Loucy (cell line): ENCODE measurements at regions not wholly inside any gene's neighbourhood (a gene's known extent, or its start where the extent isn't known, plus 50 kb on each side); places are given as distances from the start of the nearest gene placed in this dataset.
"Not testable (repeated sequence)": the region's sequence is repeated elsewhere in the genome, so short reads cannot be mapped to it uniquely, and the experiment has no call there.

Experiments
- H2AFZ ChIP-seq: fragments of 200-600 bp; sonication (generic); 2 replicates; pipeline ENCODE4 v1.6.0; 2016; ENCODE audit warnings: antibody characterized with exemption, mild to moderate bottlenecking, low read length, moderate library complexity
- H3F3A ChIP-seq: fragments of 200-600 bp; 2 replicates; pipeline ENCODE4 v1.6.0; 2016; ENCODE audit warnings: antibody characterized with exemption, low read depth, mild to moderate bottlenecking
- H3K27me3 ChIP-seq: fragments of 200-600 bp; sonication (generic); 2 replicates; pipeline ENCODE4 v1.6.1; 2014; ENCODE audit warnings: low read length, mild to moderate bottlenecking; ENCODE audit not compliant: insufficient read depth, poor library complexity, severe bottlenecking
- H3K36me3 ChIP-seq: fragments of 200-600 bp; sonication (generic); 2 replicates; pipeline ENCODE4 v1.6.1; 2016; ENCODE audit warnings: low read length; ENCODE audit not compliant: insufficient read depth
- H3K4me1 ChIP-seq: fragments of 200-600 bp; sonication (generic); 2 replicates; pipeline ENCODE4 v1.5.1; 2014; ENCODE audit warnings: low read length, mild to moderate bottlenecking; ENCODE audit not compliant: insufficient read depth, poor library complexity, severe bottlenecking
- H3K4me2 ChIP-seq: fragments of 200-600 bp; sonication (generic); 2 replicates; pipeline ENCODE4 v1.6.0; 2014; ENCODE audit warnings: antibody characterized with exemption, low read length, low read depth, mild to moderate bottlenecking; ENCODE audit not compliant: poor library complexity, severe bottlenecking
- H3K4me3 ChIP-seq: fragments of 200-600 bp; sonication (generic); 2 replicates; pipeline ENCODE4 v1.5.1; 2014; ENCODE audit warnings: low read length, mild to moderate bottlenecking, mixed read lengths; ENCODE audit not compliant: poor library complexity, severe bottlenecking
- H3K79me2 ChIP-seq: fragments of 200-600 bp; sonication (generic); 2 replicates; pipeline ENCODE4 v1.6.1; 2014; ENCODE audit warnings: low read length; ENCODE audit not compliant: insufficient read depth
- H3K9ac ChIP-seq: fragments of 200-600 bp; sonication (generic); 2 replicates; pipeline ENCODE4 v1.6.0; 2014; ENCODE audit warnings: mild to moderate bottlenecking, low read depth, low read length, moderate library complexity; ENCODE audit not compliant: poor library complexity, severe bottlenecking
- H3K9me2 ChIP-seq: fragments of 200-600 bp; sonication (generic); replicated peaks from 2 replicates; pipeline ENCODE4 v1.6.1; 2016; ENCODE audit warnings: low read depth, low read length, mixed read lengths
- H3K9me3 ChIP-seq: fragments of 200-600 bp; sonication (generic); 2 replicates; pipeline ENCODE4 v1.6.1; 2014; ENCODE audit warnings: mild to moderate bottlenecking, antibody characterized with exemption, low read length, low read depth; ENCODE audit not compliant: insufficient read depth
- H4K20me1 ChIP-seq: fragments of 200-600 bp; sonication (generic); 2 replicates; pipeline ENCODE4 v1.6.0; 2014; ENCODE audit warnings: antibody characterized with exemption, low read length, mild to moderate bottlenecking; ENCODE audit not compliant: insufficient read depth, poor library complexity, severe bottlenecking
- EZH2phosphoT487 ChIP-seq: fragments of 200-600 bp; IDR thresholded peaks from 2 replicates; pipeline ENCODE4 v1.6.1; 2018; ENCODE audit warnings: antibody characterized with exemption, mild to moderate bottlenecking, moderate library complexity, borderline replicate concordance
- TF ChIP-seq, protein P1 (sequence below): fragments of 200-600 bp; sonication (generic); conservative IDR thresholded peaks from 2 replicates; pipeline ENCODE4 v1.5.1; 2014; ENCODE audit warnings: mild to moderate bottlenecking, antibody characterized with exemption, low read length

DNA sequence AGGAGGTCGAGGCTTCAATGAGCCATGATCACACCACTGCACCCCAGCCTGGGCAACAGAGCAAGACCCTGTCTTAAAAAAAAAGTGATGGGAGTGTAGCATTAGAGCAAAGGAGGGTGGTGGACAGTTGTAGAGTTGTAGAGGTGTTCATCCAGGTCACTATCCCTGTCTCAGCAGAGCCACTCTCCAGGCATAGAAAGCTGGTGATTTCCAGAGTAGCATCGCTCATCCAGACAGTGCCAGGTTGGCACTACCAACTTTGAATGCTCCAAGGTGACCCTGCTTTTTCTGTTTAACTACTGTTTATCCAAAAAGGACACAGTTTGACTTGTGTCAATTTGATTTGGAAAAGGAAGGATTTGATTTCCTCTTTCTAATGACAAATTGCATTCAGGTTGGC is 147.3 kb downstream of the USP46 start:
- Histone ChIP-seq H3K79me2 (no peaks in the 10 kb centered on the region), H3F3A (no peaks in the 10 kb centered on the region), H3K4me3 (no peak overlapping the region), H2AFZ (no peak overlapping the region), H3K4me2 (no peak overlapping the region), H3K9ac (no peak overlapping the region), H3K27me3 (no peaks in the 10 kb centered on the region), H3K4me1 (peaks cover 23% of the 10 kb centered on the region), H4K20me1 (no peaks in the 10 kb centered on the region), H3K9me3 (no peaks in the 10 kb centered on the region; the same call in 1 of the 2 replicates), H3K36me3 (no peaks in the 10 kb centered on the region), H3K9me2 (no peaks in the 10 kb centered on the region)
- TF ChIP-seq, protein P1, sequence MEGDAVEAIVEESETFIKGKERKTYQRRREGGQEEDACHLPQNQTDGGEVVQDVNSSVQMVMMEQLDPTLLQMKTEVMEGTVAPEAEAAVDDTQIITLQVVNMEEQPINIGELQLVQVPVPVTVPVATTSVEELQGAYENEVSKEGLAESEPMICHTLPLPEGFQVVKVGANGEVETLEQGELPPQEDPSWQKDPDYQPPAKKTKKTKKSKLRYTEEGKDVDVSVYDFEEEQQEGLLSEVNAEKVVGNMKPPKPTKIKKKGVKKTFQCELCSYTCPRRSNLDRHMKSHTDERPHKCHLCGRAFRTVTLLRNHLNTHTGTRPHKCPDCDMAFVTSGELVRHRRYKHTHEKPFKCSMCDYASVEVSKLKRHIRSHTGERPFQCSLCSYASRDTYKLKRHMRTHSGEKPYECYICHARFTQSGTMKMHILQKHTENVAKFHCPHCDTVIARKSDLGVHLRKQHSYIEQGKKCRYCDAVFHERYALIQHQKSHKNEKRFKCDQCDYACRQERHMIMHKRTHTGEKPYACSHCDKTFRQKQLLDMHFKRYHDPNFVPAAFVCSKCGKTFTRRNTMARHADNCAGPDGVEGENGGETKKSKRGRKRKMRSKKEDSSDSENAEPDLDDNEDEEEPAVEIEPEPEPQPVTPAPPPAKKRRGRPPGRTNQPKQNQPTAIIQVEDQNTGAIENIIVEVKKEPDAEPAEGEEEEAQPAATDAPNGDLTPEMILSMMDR: no peak
- TF ChIP-seq EZH2phosphoT487: no peak

DNA sequence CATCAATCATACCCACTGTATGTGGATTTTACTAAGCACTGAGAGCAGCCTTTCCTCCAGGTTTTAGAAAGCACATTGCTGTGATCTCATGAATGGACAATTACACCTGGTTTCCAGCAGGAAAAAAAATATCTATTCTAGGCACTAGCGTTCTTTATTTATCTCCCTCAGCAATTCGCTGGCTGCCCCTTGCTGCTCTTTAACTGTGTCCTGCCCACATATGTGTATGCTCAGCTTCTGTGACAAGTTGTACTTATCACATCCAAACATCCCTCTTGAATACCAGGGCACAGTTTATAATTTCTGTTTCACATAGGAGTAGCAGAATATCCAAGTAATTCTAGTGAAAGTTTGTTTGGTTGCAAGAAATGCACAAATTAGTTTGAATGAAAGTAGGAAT is 146.8 kb downstream of the USP46 start:
- H3K27me3 ChIP-seq: no peaks in the 10 kb centered on the region
- H4K20me1 ChIP-seq: no peaks in the 10 kb centered on the region
- H3K79me2 ChIP-seq: no peaks in the 10 kb centered on the region
- no peak overlapping the region for H2AFZ ChIP-seq
- H3K4me2 ChIP-seq: no peak overlapping the region
- no peak for TF ChIP-seq EZH2phosphoT487
- TF ChIP-seq, protein P1: no peak
- H3K9me2 ChIP-seq: no peaks in the 10 kb centered on the region
- H3F3A ChIP-seq: no peaks in the 10 kb centered on the region
- no peaks in the 10 kb centered on the region; the same call in 1 of the 2 replicates for H3K9me3 ChIP-seq
- peaks cover 18% of the 10 kb centered on the region for H3K4me1 ChIP-seq
- H3K9ac ChIP-seq: no peak overlapping the region
- no peaks in the 10 kb centered on the region for H3K36me3 ChIP-seq
- no peak overlapping the region for H3K4me3 ChIP-seq

DNA sequence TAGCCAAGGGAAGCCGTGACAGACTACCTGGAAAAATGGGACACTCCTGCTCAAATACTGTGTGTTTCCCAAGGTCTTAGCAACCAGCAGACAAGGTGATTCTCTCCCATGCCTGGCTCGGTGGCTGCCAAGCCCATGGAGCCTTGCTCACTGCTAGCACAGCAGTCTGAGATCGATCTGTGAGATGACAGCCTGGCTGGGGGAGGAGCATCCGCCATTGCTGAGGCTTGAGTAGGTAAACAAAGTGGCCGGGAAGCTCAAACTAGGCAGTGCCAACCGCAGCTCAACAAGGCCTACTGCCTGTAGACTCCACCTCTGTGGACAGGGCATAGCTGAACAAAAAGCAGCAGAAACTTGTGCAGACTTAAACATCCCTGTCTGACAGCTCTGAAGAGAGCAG is 137.0 kb downstream of the USP46 start:
- H3F3A ChIP-seq, H3K4me2 ChIP-seq, H4K20me1 ChIP-seq, H3K36me3 ChIP-seq, H3K4me3 ChIP-seq, H3K79me2 ChIP-seq, H3K9ac ChIP-seq, H3K9me2 ChIP-seq, H2AFZ ChIP-seq, H3K4me1 ChIP-seq, H3K9me3 ChIP-seq, H3K27me3 ChIP-seq: not testable (repeated sequence)

DNA sequence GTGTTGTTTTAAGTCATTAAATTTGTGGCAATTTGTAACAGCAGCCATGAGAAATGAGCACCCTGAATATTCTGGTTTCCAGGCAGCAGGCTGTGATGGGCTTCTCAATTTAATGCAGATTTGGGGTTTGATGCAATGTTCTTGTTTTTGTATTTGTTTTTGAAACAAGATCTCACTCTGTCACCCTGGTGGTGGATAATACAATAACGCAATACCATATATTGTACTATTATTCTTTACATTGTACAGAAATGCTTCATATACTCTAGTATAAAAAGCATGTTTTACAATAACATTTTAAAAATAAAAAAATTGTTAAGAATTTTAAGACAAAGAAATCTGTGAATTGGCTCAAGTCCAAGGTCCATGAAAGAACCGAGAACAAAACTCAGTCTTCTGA is 129.1 kb downstream of the USP46 start:
- TF ChIP-seq EZH2phosphoT487: no peak
- TF ChIP-seq, protein P1: no peak
- Histone ChIP-seq H3K36me3 (no peaks in the 10 kb centered on the region), H3F3A (no peaks in the 10 kb centered on the region), H2AFZ (no peak overlapping the region), H3K9ac (no peak overlapping the region), H3K9me3 (peaks cover 4% of the 10 kb centered on the region; the same call in 1 of the 2 replicates), H3K79me2 (no peaks in the 10 kb centered on the region), H3K4me2 (no peak overlapping the region), H3K4me3 (no peak overlapping the region), H3K4me1 (peaks cover 10% of the 10 kb centered on the region), H3K9me2 (no peaks in the 10 kb centered on the region), H4K20me1 (no peaks in the 10 kb centered on the region), H3K27me3 (no peaks in the 10 kb centered on the region)
